ENCODE measurements at regions not wholly inside any gene's neighbourhood (a gene's known extent, or its start where the extent isn't known, plus 50 kb on each side); places are given as distances from the start of the nearest gene placed in this dataset.

DNA sequence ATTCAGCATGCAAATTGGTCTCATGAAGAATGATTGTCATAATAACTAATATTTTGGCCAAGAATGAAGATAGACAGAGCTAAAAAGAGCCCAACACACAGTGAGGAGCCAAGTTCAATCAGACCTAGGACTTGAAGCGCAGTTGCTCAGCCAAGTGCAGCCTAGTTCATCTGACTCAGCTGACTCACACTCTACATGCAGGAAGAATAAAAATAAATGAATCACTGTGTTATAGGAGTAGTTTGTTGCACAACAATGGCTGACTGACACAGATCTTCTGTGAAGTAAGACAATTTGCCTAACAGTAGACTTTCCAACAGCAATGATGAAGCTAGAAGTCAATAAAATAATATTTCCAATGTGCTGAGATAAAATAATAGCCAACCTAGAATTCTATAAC lies 261.5 kb downstream of the CEMIP2 start:
- TF ChIP-seq, protein P1, sequence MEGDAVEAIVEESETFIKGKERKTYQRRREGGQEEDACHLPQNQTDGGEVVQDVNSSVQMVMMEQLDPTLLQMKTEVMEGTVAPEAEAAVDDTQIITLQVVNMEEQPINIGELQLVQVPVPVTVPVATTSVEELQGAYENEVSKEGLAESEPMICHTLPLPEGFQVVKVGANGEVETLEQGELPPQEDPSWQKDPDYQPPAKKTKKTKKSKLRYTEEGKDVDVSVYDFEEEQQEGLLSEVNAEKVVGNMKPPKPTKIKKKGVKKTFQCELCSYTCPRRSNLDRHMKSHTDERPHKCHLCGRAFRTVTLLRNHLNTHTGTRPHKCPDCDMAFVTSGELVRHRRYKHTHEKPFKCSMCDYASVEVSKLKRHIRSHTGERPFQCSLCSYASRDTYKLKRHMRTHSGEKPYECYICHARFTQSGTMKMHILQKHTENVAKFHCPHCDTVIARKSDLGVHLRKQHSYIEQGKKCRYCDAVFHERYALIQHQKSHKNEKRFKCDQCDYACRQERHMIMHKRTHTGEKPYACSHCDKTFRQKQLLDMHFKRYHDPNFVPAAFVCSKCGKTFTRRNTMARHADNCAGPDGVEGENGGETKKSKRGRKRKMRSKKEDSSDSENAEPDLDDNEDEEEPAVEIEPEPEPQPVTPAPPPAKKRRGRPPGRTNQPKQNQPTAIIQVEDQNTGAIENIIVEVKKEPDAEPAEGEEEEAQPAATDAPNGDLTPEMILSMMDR (IDR thresholded peaks at IDR 0.05): no peak
- TF ChIP-seq POLR2A (IDR thresholded peaks at IDR 0.05): no peak

Data from Peyer's patch (tissue), 4 donors.